SK-N-MC (cell line): ENCODE measurements at regions not wholly inside any gene's neighbourhood (a gene's known extent, or its start where the extent isn't known, plus 50 kb on each side); places are given as distances from the start of the nearest gene placed in this dataset.

Source experiments
- EZH2 ChIP-seq: fragments of 200-600 bp; sonication (generic); IDR thresholded peaks from one replicate; pipeline ENCODE4 v1.6.1; 2017; ENCODE audit warnings: antibody characterized with exemption
- POLR2AphosphoS5 ChIP-seq: IDR thresholded peaks from 2 replicates; pipeline ENCODE4 v1.6.1; 2012; ENCODE audit warnings: mild to moderate bottlenecking, low read depth, low read length, borderline replicate concordance

GRCh38 chr10:71074176-71074755, 138.1 kb upstream of the UNC5B start:
- TF ChIP-seq EZH2 (no peak), POLR2AphosphoS5 (no peak)
